ENCODE measurements at regions not wholly inside any gene's neighbourhood (a gene's known extent, or its start where the extent isn't known, plus 50 kb on each side); places are given as distances from the start of the nearest gene placed in this dataset.

DNA sequence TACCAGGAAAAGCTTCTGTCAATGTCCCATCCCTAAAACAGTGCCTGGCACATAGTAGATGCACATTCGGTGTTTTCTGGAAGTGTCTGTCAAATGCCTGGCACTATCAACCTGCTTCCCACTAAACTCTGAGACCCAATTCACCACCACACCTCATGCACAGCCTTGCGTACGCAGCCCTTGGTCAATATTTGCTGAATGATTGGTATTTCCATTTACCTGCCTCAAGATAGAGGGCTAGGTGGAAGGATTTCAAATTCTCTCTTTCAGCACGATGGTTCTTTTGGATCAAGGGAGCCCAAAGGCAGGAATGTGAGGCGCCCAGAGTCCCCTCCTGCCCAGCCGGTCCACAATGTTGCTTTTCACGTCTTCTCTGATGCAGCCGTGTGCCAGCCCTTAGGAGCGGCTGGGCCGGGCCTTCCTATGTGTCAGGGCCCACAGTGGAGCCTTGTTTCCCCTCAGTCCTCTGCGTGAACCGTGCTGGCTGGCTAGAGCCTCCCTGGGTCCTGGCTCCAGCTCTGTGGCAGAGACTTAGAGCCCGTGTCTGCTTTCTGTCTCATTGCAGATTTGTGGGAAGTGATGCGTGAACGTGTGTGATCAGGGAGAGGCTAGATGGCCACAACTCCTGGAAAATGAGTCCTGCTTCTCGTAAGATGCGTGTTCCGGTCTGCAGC lies 99.9 kb upstream of the RFLNA start:
- Mint-ChIP-seq H3K4me1 (no peaks in the 10 kb centered on the region), H3K9me3 (peaks cover 8% of the 10 kb centered on the region), H3K27ac (no peak overlapping the region), H3K36me3 (no peaks in the 10 kb centered on the region), H3K4me3 (no peak overlapping the region)
- no peak for ATAC-seq
- no peak for DNase-seq (ENCODE audit: low spot score in 2 of 2)

DNA sequence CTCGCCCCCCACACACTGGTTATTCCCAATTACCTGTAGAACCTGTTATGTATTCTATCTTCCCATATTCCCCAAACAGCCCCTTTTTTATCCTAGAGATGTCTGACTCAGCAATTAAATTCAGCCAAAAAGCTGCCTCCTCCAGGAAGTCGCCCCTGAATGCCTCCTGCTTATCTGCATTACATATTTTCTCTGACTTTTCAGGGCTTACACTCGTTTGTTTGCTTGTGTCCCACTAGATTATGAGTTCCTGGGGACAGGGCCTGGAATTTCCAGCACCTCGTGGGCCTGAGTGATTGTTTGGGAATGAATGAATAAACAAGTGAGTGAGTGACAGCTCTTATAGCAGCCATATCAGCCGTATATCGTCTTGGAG lies 99.3 kb upstream of the RFLNA start:
- Mint-ChIP-seq H3K36me3 (no peaks in the 10 kb centered on the region), H3K9me3 (peaks cover 8% of the 10 kb centered on the region), H3K27ac (no peak overlapping the region), H3K4me3 (no peak overlapping the region), H3K4me1 (no peaks in the 10 kb centered on the region)
- ATAC-seq (no peak), DNase-seq (ENCODE audit: low spot score in 2 of 2) (no peak)

- no peak for ATAC-seq
- no peaks in the 10 kb centered on the region for H3K4me1 Mint-ChIP-seq
- H3K9me3 Mint-ChIP-seq, result peaks cover 8% of the 10 kb centered on the region
- no peak for DNase-seq (ENCODE audit: low spot score in 2 of 2)
- no peak overlapping the region for H3K4me3 Mint-ChIP-seq
- no peaks in the 10 kb centered on the region for H3K36me3 Mint-ChIP-seq
- H3K27ac Mint-ChIP-seq, result no peak overlapping the region
These were observed 98.7 kb upstream of the RFLNA start for GRCh38 chr12:124196236-124196635.

GRCh38 chr12:124201248-124201647 lies 93.6 kb upstream of the RFLNA start:
- DNase-seq (ENCODE audit: low spot score in 2 of 2), result no peak
- no peaks in the 10 kb centered on the region for H3K36me3 Mint-ChIP-seq
- no peak for ATAC-seq
- H3K4me3 Mint-ChIP-seq, result no peak overlapping the region
- no peaks in the 10 kb centered on the region for H3K4me1 Mint-ChIP-seq
- no peak overlapping the region for H3K27ac Mint-ChIP-seq
- H3K9me3 Mint-ChIP-seq, result peaks cover 12% of the 10 kb centered on the region

- H3K4me1 Mint-ChIP-seq, result no peaks in the 10 kb centered on the region
- H3K27ac Mint-ChIP-seq, result no peak overlapping the region
- no peak for ATAC-seq
- H3K36me3 Mint-ChIP-seq, result no peaks in the 10 kb centered on the region
- no peak for DNase-seq (ENCODE audit: low spot score in 2 of 2)
- no peak overlapping the region for H3K4me3 Mint-ChIP-seq
- H3K9me3 Mint-ChIP-seq, result peaks cover 9% of the 10 kb centered on the region
These were observed 91.7 kb upstream of the RFLNA start for GRCh38 chr12:124203176-124203575.

- Mint-ChIP-seq H3K27ac (no peak overlapping the region), H3K4me3 (no peak overlapping the region), H3K36me3 (no peaks in the 10 kb centered on the region), H3K9me3 (peaks cover 9% of the 10 kb centered on the region), H3K4me1 (no peaks in the 10 kb centered on the region)
- DNase-seq (ENCODE audit: low spot score in 2 of 2), result no peak
- no peak for ATAC-seq
These were observed 89.5 kb upstream of the RFLNA start for GRCh38 chr12:124205405-124205804.

- H3K4me3 Mint-ChIP-seq, result no peak overlapping the region
- H3K27ac Mint-ChIP-seq, result no peak overlapping the region
- DNase-seq (ENCODE audit: low spot score in 2 of 2), result no peak
- H3K36me3 Mint-ChIP-seq, result no peaks in the 10 kb centered on the region
- no peaks in the 10 kb centered on the region for H3K4me1 Mint-ChIP-seq
- H3K9me3 Mint-ChIP-seq, result peaks cover 6% of the 10 kb centered on the region
- no peak for ATAC-seq
These were observed 87.8 kb upstream of the RFLNA start for GRCh38 chr12:124207049-124207448.

- no peak for ATAC-seq
- H3K4me1 Mint-ChIP-seq, result no peaks in the 10 kb centered on the region
These were observed 87.3 kb upstream of the RFLNA start for GRCh38 chr12:124207617-124208016.

GRCh38 chr12:124208489-124208888 lies 86.4 kb upstream of the RFLNA start:
- Mint-ChIP-seq H3K4me3 (no peak overlapping the region), H3K27ac (no peak overlapping the region), H3K4me1 (no peaks in the 10 kb centered on the region), H3K36me3 (no peaks in the 10 kb centered on the region), H3K9me3 (peaks cover 6% of the 10 kb centered on the region)
- DNase-seq (ENCODE audit: low spot score in 2 of 2) (no peak), ATAC-seq (no peak)

More at GRCh38 chr12:124207617-124208016, 87.3 kb upstream of the RFLNA start:
- no peak overlapping the region for H3K4me3 Mint-ChIP-seq
- H3K9me3 Mint-ChIP-seq, result peaks cover 6% of the 10 kb centered on the region
- no peaks in the 10 kb centered on the region for H3K36me3 Mint-ChIP-seq
- no peak for DNase-seq (ENCODE audit: low spot score in 2 of 2)
- H3K27ac Mint-ChIP-seq, result no peak overlapping the region

DNA sequence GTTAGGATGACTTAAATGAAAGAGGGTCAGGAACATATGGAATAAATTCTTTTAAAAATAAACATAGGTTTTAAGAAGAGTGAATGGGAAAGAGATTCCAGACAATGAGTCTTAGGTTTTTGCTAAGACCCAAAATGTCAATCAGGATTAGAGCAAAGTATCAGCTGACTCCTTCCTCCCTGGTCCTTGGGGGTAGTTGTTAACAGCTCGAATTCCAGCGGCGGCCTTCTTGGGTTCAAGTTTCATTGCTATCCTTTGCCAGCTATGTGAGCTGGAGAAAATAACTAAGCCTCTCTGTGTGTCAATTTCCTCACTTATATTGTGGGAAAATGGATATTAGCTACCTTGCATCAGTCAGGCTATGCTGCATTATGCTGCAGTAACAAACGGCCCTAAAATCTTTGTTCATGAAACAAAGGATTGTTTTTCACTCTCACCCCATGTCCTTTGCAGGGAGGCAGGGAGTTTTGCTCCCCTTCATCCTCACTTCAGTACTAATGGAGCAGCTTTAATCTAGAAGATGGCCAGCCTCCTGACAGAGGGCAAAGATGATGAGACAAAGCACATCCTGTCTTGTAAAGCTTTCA lies 83.8 kb upstream of the RFLNA start:
- Mint-ChIP-seq H3K36me3 (no peaks in the 10 kb centered on the region), H3K27ac (no peak overlapping the region), H3K4me3 (no peak overlapping the region), H3K4me1 (no peaks in the 10 kb centered on the region), H3K9me3 (peaks cover 9% of the 10 kb centered on the region)
- ATAC-seq (no peak), DNase-seq (ENCODE audit: low spot score in 2 of 2) (no peak)

DNA sequence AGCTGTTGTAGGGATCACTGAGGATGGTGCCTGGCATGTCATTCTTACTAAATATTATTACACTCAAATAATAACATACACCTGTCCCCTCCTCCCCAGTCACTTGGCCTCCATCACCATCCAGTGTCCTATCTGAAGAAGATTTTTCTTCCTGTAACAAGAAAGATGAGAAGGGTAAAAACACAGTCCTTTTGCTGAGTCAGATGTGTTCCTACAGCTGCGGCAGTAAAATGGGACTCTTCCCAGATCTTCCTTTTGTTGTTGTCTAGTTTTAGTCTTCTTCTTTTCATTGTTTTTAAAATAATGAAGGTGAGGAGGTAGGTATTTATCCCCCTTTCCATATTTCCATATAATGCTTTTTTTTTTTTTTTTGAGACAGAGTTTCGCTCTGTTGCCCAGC lies 83.1 kb upstream of the RFLNA start:
- Mint-ChIP-seq H3K27ac (no peak overlapping the region), H3K4me3 (no peak overlapping the region), H3K36me3 (no peaks in the 10 kb centered on the region), H3K9me3 (peaks cover 9% of the 10 kb centered on the region), H3K4me1 (no peaks in the 10 kb centered on the region)
- no peak for ATAC-seq
- no peak for DNase-seq (ENCODE audit: low spot score in 2 of 2)

DNA sequence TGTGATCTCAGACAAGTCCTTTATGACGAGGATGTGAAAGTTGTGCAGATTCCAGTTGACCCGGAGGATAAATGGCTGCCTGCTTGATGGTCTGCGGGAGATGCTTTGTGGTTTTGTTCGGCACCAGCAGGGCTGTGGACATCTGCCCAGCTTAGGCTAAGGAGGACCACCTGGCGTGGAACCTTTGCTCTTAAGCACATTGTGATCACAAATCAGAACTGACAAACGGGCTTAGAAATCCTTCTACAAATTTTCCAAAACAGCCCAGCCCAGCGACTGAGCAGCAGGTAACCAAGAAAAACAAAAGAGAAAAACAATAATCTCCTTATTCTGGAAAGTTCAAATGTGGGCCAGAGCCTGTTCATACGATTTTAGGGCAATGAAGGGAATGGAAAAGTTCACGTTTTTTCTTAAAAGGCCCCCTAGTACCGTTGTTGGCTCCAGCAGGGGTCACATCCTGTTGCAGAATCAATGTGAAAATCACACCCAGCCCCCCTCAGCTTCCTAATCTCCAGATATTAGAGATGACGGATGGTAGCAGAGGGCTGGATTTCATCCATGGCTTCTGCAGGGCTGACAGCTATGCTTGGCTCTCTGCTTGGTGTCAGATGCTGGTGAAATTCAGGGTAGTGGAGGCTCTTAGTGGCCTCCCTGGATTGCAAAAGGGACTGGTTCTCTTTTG lies 81.1 kb upstream of the RFLNA start:
- ATAC-seq (no peak), DNase-seq (ENCODE audit: low spot score in 2 of 2) (no peak)
- Mint-ChIP-seq H3K4me1 (no peaks in the 10 kb centered on the region), H3K9me3 (peaks cover 9% of the 10 kb centered on the region), H3K27ac (no peak overlapping the region), H3K4me3 (no peak overlapping the region), H3K36me3 (no peaks in the 10 kb centered on the region)

DNA sequence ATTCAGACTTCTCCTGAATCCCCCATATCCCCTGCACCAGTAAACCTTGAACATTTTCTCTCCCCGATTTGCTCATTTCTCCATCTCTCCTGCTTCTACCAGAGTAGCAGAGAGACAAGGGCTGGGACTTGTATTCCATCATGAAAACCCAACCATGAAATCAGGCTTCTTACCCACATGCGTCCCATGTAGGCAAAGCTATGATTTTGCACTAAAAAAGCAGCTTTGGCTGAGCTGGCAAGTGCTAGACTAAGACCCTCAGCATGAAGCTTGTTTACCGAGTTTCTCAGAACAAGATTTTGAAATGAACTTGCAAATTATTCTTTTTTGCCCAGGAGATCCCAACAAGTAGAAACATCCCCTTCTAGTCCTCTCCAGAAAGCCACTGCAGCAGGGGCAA lies 80.3 kb upstream of the RFLNA start:
- Mint-ChIP-seq H3K27ac (no peak overlapping the region), H3K36me3 (no peaks in the 10 kb centered on the region)

GRCh38 chr12:124216966-124217365 lies 77.9 kb upstream of the RFLNA start:
- H3K4me1 Mint-ChIP-seq, result no peaks in the 10 kb centered on the region
- H3K36me3 Mint-ChIP-seq, result no peaks in the 10 kb centered on the region
- ATAC-seq (no peak), DNase-seq (ENCODE audit: low spot score in 2 of 2) (no peak)
- H3K4me3 Mint-ChIP-seq, result no peak overlapping the region
- H3K27ac Mint-ChIP-seq, result no peak overlapping the region
- peaks cover 9% of the 10 kb centered on the region for H3K9me3 Mint-ChIP-seq

More for the DNA sequence above, 80.3 kb upstream of the RFLNA start:
- H3K9me3 Mint-ChIP-seq, result peaks cover 9% of the 10 kb centered on the region
- ATAC-seq, result no peak
- DNase-seq (ENCODE audit: low spot score in 2 of 2), result no peak
- H3K4me1 Mint-ChIP-seq, result no peaks in the 10 kb centered on the region
- H3K4me3 Mint-ChIP-seq, result no peak overlapping the region

- DNase-seq (ENCODE audit: low spot score in 2 of 2) (no peak), ATAC-seq (no peak)
- no peak overlapping the region for H3K27ac Mint-ChIP-seq
- no peak overlapping the region for H3K4me3 Mint-ChIP-seq
- peaks cover 3% of the 10 kb centered on the region for H3K4me1 Mint-ChIP-seq
- H3K36me3 Mint-ChIP-seq, result no peaks in the 10 kb centered on the region
- peaks cover 9% of the 10 kb centered on the region for H3K9me3 Mint-ChIP-seq
These were observed 77.2 kb upstream of the RFLNA start for GRCh38 chr12:124217508-124218242.

DNA sequence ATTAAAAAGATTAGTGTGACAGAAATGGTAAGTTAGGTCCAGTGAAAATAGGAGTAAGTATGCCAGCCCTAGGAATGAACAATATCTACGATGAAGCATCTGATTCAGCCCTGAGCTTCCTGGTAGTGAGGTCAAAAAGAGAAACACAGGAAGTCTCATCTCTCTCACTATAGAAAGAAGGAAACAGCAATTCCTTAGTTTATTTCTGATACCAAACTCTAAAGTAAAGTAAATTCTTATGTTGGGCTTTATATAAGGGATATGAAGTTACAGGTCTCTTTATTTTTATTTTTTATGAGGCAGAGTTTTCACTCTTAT lies 76.7 kb upstream of the RFLNA start:
- H3K36me3 Mint-ChIP-seq, result no peaks in the 10 kb centered on the region
- H3K27ac Mint-ChIP-seq, result no peak overlapping the region
- peaks cover 9% of the 10 kb centered on the region for H3K9me3 Mint-ChIP-seq
- no peak overlapping the region for H3K4me3 Mint-ChIP-seq
- ATAC-seq (no peak), DNase-seq (ENCODE audit: low spot score in 2 of 2) (no peak)
- H3K4me1 Mint-ChIP-seq, result peaks cover 8% of the 10 kb centered on the region
